Glutamatergic neuron (in vitro differentiated cells): ENCODE measurements at regions not wholly inside any gene's neighbourhood (a gene's known extent, or its start where the extent isn't known, plus 50 kb on each side); places are given as distances from the start of the nearest gene placed in this dataset.

Source experiments
- DNase-seq: peaks from one replicate; pipeline ENCODE4 v3.0.0; 2022
- H3K27ac Mint-ChIP-seq: one replicate; pipeline ENCODE4 v1.8.0; 2020; ENCODE audit warnings: mild to moderate bottlenecking, mixed read lengths, inconsistent platforms; ENCODE audit not compliant: unreplicated experiment
- H3K27me3 Mint-ChIP-seq: one replicate; pipeline ENCODE4 v1.8.0; 2020; ENCODE audit warnings: mild to moderate bottlenecking, moderate library complexity, mixed read lengths, inconsistent platforms; ENCODE audit not compliant: unreplicated experiment
- H3K36me3 Mint-ChIP-seq: one replicate; pipeline ENCODE4 v1.8.0; 2020; ENCODE audit warnings: mild to moderate bottlenecking, mixed read lengths, inconsistent platforms; ENCODE audit not compliant: unreplicated experiment
- H3K4me1 Mint-ChIP-seq: one replicate; pipeline ENCODE4 v1.8.0; 2020; ENCODE audit warnings: mild to moderate bottlenecking, low read depth, mixed read lengths, inconsistent platforms; ENCODE audit not compliant: unreplicated experiment
- H3K4me3 Mint-ChIP-seq: one replicate; pipeline ENCODE4 v1.8.0; 2020; ENCODE audit warnings: mild to moderate bottlenecking, mixed read lengths, inconsistent platforms; ENCODE audit not compliant: unreplicated experiment
- H3K9me3 Mint-ChIP-seq: one replicate; pipeline ENCODE4 v1.8.0; 2020; ENCODE audit warnings: mild to moderate bottlenecking, moderate library complexity, mixed read lengths, inconsistent platforms; ENCODE audit not compliant: unreplicated experiment
- TF ChIP-seq, protein P1 (sequence below): fragments of 200-600 bp; sonication (generic); IDR thresholded peaks from one replicate; pipeline ENCODE4 v1.5.0; 2021; ENCODE audit not compliant: partially characterized antibody, unreplicated experiment

DNA sequence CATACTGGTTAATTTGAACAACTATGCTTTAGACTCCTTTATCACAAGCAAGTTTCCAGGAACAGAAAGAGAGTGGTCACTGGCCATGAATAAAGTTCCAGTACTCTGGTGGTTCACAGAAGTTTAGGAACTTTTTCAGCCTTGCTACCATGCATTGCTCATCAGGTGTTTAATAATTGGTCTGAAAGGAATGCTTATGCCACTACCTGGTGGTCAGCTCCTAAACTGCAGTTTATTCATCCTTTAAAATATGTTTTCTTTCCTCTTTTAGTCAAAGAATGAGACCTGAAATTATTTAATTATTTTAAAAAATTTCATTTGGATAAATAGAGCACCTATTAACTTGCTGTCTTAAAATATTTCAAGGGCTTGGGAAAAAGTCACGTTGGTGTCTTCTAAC is 260.1 kb upstream of the OR4E1 start:
- Mint-ChIP-seq H3K4me3 (no peak overlapping the region), H3K9me3 (no peaks in the 10 kb centered on the region), H3K4me1 (no peaks in the 10 kb centered on the region), H3K36me3 (no peaks in the 10 kb centered on the region), H3K27me3 (no peaks in the 10 kb centered on the region), H3K27ac (no peak overlapping the region)
- DNase-seq, result no peak
- TF ChIP-seq, protein P1, sequence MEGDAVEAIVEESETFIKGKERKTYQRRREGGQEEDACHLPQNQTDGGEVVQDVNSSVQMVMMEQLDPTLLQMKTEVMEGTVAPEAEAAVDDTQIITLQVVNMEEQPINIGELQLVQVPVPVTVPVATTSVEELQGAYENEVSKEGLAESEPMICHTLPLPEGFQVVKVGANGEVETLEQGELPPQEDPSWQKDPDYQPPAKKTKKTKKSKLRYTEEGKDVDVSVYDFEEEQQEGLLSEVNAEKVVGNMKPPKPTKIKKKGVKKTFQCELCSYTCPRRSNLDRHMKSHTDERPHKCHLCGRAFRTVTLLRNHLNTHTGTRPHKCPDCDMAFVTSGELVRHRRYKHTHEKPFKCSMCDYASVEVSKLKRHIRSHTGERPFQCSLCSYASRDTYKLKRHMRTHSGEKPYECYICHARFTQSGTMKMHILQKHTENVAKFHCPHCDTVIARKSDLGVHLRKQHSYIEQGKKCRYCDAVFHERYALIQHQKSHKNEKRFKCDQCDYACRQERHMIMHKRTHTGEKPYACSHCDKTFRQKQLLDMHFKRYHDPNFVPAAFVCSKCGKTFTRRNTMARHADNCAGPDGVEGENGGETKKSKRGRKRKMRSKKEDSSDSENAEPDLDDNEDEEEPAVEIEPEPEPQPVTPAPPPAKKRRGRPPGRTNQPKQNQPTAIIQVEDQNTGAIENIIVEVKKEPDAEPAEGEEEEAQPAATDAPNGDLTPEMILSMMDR, result peak; percentile 38

DNA sequence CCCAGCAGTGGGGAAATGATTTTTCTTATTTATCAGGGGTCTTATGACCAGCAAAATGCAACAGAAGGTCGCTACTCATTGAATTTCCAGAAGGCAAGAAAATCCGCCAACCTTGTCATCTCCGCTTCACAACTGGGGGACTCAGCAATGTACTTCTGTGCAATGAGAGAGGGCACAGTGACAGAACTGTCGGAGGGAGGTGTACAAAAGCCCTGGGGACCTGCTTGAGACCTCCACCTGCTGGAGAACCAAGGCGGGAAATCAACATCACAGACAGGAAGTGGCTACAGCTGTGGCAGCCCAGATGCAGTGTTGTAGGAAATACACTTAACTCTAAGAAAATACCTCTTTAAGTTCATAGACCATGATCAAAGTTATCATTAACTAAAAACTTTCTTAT is 250.9 kb upstream of the OR4E1 start:
- TF ChIP-seq, protein P1, result no peak
- Mint-ChIP-seq H3K9me3 (no peaks in the 10 kb centered on the region), H3K4me1 (no peaks in the 10 kb centered on the region), H3K4me3 (no peak overlapping the region), H3K27me3 (no peaks in the 10 kb centered on the region), H3K27ac (no peak overlapping the region), H3K36me3 (no peaks in the 10 kb centered on the region)
- DNase-seq, result no peak

DNA sequence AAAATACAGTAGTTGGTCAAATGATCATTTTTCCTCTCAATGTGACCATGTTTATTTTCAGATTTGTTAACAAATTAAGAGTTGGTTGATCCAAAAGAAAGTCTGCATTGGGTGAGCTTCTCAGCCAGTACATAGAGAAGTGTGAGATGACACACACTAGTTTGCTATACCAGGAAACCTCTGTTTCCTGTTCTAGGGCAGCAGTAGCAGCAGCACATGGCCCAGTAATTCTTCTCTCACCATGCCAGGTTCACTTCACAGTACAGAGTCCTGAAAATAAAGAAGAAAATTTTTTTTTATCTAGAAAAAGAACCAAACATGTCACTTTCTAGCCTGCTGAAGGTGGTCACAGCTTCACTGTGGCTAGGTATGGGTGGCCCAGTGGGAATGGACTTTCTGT is 250.2 kb upstream of the OR4E1 start:
- TF ChIP-seq, protein P1, result no peak
- Mint-ChIP-seq H3K9me3 (no peaks in the 10 kb centered on the region), H3K4me3 (no peak overlapping the region), H3K27ac (no peak overlapping the region), H3K36me3 (no peaks in the 10 kb centered on the region), H3K4me1 (no peaks in the 10 kb centered on the region), H3K27me3 (no peaks in the 10 kb centered on the region)
- no peak for DNase-seq

DNA sequence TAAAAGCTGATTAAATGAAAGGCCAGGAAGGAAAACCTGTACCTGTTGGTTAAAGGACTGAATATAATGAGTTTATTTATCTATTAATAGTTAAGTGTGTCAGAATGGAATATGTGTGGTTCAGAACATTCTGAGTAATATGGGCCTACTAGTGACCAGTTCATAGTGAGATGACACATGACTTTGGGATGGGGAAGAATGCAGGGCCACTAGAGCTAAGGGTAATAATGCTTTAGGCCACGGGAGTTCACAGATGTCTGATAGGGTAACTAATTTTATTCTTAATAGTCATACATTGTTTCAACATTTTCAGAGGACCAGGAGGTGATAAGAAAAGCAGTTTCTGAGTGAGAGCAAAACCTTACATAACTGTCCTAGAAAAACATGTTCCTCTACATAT is 247.8 kb upstream of the OR4E1 start:
- Mint-ChIP-seq H3K27ac (no peak overlapping the region), H3K27me3 (no peaks in the 10 kb centered on the region), H3K9me3 (no peaks in the 10 kb centered on the region), H3K4me3 (no peak overlapping the region), H3K36me3 (no peaks in the 10 kb centered on the region), H3K4me1 (no peaks in the 10 kb centered on the region)
- TF ChIP-seq, protein P1, result no peak
- no peak for DNase-seq

DNA sequence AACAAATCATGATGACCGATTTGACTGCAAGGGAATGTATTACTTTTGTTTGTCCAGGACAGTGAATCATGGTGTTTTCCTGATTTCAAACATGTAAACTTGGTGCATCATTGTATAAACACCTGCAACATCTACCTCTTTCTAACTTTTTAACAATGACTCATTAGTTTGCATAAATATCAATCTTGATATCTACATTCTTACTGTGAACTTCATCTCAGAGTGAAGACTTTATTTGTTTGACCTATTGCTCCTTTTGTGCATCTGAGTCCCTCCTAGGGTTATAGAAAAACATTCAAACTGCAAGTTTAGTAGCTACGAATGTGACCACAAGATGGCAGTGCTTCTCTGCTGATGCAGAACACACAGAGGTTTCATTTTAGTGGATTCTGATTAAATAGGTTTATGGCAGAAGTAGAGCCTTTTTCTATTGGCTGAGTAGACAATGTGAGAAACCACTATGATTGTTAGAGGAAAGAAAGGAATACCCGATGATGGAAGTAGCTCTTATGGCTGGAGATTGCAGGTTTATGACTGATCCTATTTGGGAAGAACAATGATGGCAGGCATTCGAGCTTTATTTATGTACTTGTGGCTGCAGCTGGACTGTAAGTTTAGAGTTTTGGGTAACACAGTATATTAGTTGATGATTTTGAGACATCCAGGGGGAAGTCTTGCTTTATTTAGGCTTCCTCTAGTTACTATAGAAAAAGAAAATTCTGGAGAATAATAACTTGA is 244.2 kb upstream of the OR4E1 start:
- Mint-ChIP-seq H3K4me3 (no peak overlapping the region), H3K27me3 (no peaks in the 10 kb centered on the region), H3K4me1 (no peaks in the 10 kb centered on the region), H3K27ac (no peak overlapping the region), H3K9me3 (no peaks in the 10 kb centered on the region), H3K36me3 (no peaks in the 10 kb centered on the region)
- peak; percentile 18 for DNase-seq
- TF ChIP-seq, protein P1, result peak; percentile 66
